Endometrial microvascular endothelial cells (primary cell): ENCODE measurements at regions not wholly inside any gene's neighbourhood (a gene's known extent, or its start where the extent isn't known, plus 50 kb on each side); places are given as distances from the start of the nearest gene placed in this dataset.

Source experiments
- in situ Hi-C: cut with HindIII; loops from 2 replicates; pipeline ENCODE4 v1.10.0; 2017; ENCODE audit warnings: low sequenced_read_pairs, low pct_unique_long_range_greater_than_20kb; ENCODE audit errors: inconsistent ontology term

DNA sequence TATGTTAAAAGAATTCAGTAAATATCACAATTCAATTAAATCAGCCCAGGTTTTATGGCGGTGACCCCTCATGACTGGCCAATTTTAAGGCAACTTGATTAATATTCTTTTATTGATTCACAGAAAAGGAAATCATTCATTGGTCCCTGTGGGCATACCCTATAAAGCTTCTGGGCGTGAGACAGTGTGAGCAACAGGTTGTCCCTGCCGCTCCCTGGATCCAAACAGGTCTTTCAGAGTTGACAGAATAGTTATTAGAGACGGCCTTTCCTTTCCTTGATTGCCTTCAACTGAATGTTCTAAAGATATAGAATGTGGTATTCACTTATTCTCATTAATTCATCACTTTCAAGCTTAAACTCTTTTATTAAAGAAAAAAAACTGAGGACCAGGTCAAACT, 433.9 kb downstream of the KCNJ2 start:
- in situ Hi-C loops, result no loop called here

DNA sequence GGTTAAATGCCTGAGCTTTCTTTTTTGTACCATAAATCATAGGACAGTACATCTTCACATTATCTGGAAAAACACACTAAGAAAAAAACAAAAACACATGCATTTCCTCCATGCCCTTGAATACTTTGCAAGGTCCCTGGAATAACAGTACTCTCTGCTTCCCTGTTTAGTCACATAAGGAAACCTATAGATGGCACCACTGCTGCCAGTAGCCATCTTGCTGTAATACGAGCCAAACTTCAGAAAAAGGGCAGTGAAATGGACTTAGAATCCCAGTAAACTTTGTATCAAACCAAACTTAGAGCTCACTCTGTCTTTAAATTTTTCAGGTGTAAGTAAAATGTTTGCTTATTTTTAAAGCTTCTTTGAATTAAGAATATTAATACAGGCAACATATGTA, 435.5 kb downstream of the KCNJ2 start:
- in situ Hi-C loops, result no loop called here

DNA sequence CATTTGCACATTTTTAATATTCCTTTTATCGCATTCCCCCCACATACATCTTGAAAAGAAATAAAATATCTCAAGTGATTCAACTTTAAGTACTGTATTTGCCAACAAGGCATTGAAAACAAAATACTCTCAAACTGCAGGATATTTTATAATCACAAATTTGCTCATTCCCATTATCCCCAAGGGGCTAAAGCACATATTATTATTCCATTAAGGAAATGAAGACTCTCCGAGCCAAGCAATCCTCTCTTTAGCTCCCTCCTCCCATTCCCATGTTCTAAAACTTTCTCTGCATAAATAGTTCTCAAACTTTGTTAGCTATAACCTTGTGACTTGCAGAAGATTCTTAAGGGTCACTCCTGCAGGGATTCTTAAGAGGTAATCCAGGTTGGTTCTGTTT, 436.8 kb downstream of the KCNJ2 start:
- in situ Hi-C loops, result no loop called here

DNA sequence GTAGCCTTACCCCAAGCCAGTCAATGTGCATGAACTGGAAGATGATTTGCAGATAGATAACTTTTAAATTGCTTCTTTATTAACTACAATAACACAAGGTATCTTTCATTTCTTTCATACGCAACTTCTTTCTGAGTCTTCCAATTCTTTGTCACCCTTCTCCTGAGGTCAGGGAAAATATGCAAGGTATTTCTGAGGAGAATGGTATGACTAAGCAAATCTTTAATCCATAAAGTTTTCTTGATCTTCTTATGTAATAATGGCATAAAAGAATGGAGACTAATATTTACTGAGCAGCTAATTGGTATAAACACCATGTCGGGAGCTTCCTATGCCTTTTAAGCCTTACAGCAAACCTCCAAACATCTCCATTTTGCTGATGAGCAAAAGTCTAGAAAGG, 438.9 kb downstream of the KCNJ2 start:
- in situ Hi-C loops, result no loop called here

DNA sequence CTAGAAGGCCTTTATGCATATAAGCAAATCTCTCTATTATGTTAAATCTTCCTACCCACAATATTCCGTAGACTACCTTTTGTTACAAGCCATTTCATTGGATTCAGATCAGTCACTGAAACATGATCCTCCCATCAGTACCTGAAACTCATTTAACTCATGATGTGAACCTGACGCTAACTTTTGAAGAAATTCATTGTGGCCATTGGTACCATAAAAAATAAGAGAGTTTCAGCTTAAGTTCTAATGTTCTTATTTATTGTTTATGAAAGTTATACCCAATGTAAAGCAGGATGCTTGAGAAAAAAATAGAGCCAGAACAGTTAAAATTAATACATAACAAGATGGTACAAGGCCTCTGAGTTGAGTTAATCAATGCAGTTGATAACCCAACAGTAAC, 439.6 kb downstream of the KCNJ2 start:
- in situ Hi-C loops, result no loop called here

DNA sequence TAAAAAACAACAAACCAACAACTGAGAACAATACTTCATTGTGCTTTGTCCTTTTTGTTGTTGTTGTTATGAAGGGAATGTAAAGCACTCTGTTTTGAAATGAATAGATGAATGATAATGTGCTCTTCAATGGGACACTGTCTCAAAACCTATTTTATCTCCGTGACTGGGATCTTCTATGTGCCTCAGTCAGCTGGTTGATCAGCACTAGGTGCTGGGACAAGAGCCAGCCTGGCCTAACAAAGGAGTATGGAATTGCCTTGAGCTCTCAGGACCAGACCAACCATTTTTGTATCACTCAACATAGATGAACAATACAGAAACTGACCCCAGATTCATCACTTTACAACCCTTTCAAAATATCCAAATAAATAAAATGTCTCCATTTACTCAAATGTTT, 440.2 kb downstream of the KCNJ2 start:
- in situ Hi-C loops, result no loop called here

DNA sequence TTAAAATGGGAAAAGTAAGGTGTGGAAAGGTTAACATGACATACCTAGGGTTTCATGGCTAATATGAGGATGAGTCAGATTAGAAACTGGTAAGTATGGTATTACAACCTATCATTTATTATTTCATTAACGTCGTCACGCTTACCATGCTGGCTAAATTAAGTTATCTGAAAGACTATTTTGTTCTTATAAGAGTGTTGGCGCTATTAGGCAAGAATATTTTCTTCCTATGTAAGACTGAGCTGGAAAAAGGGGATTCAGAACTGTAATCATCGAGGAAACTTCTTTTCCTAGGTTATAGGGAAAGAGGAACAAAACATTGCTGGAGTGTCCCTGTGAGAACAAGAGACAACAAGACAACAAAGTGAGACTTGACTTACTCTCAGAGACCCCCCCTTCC, 440.8 kb downstream of the KCNJ2 start:
- in situ Hi-C loops, result no loop called here

DNA sequence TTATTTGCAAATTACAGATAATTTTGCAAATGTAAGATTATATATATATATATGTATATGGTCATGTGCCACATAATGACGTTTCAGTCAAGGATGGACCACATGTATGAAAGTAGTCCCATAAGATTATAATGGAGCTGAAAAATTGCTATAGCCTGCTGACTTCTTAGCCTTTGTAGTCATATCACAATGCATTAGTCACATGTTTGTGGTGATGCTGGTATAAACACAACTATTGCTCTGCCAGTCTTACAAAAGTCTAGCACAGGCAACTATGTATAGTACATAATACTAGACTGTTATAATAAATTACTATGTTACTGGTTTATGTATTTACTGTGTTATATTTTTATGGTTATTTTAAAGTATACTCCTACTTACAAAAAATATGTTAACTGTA, 444.3 kb downstream of the KCNJ2 start:
- in situ Hi-C loops, result no loop called here

DNA sequence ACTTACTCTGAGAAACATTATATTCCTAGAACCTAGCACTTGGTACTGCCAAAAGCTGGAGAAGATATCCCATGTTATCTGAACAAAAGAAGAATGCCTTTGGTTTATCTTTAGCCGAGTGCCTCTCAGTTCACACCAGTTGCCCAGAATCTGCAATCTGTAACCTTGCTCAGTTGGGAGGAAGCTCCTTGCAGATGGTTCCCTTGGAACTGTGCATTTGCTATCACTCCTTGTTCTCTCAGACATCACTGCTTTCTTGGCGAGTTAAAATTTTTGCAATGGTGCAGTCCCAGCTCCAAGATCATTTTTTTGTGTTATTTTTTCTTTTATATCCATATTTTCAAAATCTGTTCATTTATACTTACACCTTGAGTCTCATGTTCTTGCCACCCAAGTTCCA, 446.5 kb downstream of the KCNJ2 start:
- in situ Hi-C loops, result no loop called here

DNA sequence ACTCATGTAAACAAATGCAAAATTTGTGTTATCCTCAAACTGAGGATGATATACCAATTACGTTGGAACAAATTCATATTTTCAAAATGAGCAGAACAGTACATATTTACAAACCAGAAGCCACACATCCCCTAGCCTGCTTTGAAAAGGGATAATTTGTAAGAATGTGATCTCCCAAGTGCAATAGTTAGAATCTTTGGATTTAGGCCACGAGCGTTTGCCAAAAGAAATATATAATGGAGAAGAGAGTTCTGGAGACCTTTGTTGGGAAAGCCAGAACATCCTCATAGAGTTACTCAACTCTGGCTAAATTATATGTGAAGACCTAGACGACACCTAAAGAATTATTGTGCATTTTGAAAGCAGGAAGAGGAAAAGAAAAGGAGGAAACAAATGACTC, 449.3 kb downstream of the KCNJ2 start:
- in situ Hi-C loops, result no loop called here

DNA sequence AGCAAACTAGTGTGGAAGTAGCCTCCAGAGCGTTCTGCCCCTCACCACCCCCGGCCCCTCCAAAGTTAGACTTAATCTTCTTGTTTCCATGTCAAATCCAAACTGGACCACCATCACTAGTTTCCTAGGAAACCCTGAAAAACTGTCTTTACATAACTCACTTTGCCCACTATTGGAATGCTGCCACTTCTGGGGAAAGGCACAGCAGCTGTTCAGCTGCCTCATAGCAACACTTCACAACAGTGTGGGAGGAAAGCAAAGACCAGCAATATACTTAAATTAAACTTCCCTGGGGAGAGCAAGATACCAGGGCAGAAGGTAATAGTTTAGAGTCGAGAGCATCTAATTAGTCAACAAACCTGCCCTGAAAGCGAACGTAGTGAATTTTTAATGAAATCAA, 452.2 kb downstream of the KCNJ2 start:
- in situ Hi-C loops, result no loop called here

DNA sequence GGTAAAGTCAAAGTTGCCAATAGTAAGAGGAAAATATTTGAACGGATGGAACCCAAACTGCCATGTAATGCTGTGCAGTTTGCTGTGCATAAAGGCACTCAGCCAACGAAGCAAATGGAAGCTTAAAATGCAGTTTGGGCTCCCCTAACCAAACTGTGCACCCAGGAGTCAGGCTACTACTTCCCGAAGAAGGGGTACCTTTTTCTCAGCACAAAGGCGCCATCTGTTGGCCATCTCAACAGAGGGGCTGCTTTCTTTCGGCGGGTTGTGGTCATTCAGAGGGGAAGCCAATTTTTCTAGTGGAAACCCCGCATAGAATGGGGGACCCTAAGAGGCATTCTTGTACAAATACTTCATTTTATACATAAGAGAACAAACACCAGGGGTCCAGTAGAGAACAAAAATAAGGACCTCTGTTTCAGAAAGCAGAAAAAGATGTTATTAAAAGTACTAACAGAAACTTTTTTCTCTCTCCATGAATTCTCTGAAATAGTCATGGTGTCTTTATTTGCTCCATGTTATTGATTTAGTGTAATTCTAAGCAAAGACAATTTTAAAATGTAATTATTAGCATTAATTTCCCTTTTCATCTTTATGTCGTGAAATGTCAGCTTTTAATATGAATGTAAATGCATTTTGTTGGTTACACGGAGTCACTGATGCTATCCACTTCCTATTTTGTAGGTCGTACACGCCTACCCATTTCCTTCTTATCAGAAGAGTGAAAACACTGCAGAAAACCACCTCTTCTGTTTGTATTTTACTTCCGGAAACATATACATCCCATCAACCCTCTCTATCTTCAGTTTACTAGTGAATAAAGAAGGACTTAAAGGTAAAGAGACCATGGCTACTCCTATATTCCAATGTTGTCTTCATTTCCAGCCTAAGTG, 453.3 kb downstream of the KCNJ2 start:
- in situ Hi-C loops, result no loop called here

DNA sequence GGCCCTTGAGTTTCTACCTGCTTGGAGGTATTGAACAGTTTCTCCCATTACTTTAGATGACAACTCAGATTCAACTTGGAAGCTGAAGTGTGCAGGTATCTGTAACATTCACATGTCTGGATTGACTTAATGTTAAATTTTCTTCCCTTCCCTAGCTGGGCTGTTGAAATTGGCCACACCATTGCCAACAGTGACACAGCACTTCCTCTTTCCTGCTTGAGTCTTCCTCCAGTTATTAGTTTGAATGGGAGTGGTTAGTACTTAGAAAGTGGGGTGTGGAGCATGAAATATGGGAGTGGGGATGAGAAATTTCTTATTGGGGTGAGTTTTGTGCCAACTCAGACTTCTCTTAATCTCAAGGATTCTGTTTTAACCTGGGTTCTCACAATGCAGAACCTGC, 454.9 kb downstream of the KCNJ2 start:
- in situ Hi-C loops, result no loop called here

DNA sequence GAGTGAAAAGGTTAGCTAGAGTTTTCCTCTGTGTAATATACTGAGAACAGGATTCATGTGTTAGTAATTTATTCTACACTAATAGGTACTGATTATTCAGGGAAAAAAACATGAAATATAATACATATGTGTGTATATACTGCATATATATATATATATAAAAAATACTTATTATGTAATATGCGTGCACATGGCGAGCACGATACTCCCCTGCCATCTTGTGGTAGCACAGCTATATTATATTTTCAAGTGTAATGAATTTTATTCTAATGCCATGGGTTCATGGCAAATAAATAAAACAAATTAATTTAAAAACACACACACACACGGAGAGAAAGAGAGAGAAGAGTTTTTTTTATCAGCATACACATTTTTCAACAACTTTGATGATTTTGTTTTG, 460.6 kb downstream of the KCNJ2 start:
- in situ Hi-C loops, result no loop called here

DNA sequence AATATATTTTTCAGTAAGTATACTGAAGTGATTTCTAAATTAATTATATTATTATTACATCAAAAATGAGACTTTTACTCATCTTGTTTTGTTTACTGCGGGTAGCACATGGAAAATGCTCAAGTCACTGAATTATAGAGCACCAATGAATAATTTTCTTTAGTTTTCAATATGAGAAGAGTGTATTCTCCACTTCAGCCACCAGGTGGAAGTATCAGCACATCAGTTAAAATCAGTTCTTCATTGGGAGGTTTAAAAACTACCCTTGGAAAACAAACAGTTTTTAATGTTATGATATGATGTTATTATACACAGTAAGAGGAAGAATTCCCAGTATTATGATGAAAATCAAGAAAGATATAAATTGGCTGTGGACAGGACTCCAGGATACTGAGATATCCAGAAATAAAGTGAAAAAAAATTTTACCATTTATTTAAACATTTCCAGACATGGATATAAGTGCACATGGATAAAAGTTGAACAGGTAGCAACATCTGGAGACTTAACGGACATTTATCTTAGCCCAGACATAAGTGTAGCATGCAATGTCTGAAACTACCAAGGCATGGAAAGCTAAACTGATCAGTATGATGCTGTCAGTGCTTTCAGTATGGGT, 467.3 kb downstream of the KCNJ2 start:
- in situ Hi-C loops, result no loop called here

DNA sequence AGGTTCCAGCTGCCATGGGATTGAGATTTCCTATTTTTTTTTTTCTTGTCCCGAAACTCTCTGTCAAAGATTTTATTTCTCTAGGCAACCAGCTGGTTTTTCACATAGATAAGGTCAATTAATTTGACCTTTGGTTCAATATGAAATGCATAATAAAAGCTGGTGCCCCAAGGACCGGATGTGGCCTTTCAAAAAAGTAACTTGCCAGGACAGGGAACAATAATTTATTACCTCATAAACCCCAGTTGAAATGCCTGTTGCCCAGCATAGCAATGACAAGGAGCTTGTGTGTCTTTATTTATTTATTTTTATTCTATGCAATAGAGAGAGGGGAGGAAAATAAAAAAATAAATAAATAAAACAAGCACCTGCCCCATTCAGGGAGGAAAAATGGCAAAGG, 472.7 kb downstream of the KCNJ2 start:
- in situ Hi-C loops, result no loop called here

DNA sequence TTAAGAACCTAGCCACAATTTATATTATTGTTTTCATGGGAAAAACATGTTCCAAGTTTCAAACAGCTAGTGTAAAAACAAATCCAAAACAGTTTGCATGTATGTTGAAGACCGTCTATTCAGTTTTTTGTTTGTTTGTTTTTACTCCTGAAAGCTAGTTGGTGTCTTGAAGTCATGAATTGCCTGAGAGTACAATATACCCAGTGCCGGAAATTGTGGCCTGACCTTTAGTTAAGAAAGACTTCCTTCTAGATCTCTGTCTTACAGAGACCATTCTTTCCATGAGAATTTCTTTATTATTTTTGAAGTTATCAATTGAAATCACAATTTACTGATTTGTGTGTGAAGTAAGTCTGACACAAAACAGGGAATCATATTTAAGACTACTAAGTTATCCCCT, 474.8 kb downstream of the KCNJ2 start:
- in situ Hi-C loops, result no loop called here

DNA sequence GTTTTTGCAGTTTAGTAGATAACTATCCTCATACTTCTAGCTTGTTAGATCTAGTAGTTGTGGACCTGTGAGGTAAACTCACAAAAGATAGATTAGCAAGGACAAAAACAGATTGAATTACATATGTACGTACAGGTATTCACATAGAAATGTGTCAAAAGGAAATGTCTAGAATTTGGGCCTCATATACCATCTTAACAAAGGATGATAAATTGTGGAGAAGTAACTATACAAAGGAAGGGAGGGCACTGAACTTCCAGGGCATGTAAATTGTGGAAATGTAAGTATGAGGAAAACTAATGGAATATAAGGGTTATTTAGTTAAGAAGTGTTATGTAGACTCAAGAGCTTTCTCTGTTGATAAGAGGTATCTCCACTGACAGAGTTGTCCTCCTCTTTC, 477.3 kb downstream of the KCNJ2 start:
- in situ Hi-C loops, result no loop called here

DNA sequence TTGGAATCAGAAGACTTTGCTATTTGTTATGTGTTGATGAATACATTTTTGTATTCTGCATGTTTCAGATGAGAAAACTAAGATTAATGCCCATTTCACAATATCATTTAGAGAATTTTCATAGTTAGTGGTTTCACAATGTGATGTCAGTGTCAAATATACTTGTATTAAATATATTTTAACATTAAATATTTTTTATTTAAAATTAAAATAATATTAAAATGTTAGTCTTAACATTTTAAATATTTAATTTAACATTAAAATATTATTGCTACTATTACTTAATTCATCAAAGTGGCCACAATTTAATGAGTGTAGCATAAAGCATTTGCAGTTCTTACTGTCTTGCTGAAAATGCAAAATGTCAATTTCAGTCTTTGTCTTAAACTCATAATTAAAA, 478.8 kb downstream of the KCNJ2 start:
- in situ Hi-C loops, result no loop called here

DNA sequence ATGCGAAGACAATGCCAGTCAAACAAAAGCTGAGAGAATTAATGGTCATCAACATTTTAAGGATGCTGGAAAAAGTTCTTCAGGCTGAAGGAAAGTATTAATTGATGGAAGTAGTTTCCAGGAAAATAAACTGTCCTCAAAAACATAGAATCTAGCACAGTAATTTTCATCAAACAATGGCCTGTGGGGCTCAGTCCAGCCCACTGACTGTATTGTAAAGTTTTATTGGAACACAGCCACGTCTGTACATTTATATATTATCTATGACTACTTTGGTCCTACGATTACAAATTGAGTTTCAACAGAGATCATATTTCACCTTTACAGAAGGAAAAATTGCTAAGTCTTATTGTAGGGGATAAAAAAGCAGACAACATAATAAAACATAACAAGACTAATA, 484.5 kb downstream of the KCNJ2 start:
- in situ Hi-C loops, result no loop called here

DNA sequence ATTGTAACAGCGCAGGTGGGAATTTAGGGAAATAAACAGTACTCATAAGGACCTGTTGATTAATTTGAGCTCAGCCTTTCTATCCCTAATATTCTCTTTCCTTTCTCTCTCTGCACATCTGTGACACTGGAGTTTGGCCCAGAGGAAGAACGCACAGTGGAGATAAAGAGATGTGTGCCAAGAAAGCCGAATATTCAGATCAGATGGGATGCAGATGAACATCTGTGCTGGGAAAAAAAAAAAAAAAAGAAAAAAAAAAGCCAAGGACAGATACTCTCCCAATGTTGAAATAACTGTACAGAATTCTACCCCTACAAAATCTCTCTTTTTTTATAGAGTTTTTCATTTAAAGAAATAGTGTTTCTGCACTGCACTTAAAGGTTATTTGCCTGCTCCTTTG, 485.4 kb downstream of the KCNJ2 start:
- in situ Hi-C loops, result no loop called here
